ENCODE measurements at regions not wholly inside any gene's neighbourhood (a gene's known extent, or its start where the extent isn't known, plus 50 kb on each side); places are given as distances from the start of the nearest gene placed in this dataset.

DNA sequence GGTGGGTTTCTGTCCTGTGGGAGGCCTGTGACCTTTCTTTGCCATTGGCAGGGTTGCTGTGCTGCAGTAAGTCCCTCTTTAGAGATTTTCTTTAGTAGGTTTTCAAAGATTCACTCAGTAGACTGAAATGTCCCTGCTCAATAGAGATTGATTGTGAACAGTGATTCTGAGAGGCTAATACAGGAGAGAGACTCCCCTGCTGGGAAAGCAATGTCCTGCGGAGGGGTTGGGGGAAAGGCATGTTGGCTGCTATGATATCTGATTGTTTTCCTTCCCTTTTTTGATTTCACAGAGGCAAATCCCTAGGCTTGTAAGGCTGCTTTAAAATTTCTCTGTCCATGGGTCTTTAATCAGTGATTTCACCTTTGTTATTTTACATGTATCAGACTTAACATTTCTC, 589.9 kb downstream of the ADGRL2 start:
- no peak for TF ChIP-seq POLR2A (IDR thresholded peaks at IDR 0.05)
- TF ChIP-seq, protein P1, sequence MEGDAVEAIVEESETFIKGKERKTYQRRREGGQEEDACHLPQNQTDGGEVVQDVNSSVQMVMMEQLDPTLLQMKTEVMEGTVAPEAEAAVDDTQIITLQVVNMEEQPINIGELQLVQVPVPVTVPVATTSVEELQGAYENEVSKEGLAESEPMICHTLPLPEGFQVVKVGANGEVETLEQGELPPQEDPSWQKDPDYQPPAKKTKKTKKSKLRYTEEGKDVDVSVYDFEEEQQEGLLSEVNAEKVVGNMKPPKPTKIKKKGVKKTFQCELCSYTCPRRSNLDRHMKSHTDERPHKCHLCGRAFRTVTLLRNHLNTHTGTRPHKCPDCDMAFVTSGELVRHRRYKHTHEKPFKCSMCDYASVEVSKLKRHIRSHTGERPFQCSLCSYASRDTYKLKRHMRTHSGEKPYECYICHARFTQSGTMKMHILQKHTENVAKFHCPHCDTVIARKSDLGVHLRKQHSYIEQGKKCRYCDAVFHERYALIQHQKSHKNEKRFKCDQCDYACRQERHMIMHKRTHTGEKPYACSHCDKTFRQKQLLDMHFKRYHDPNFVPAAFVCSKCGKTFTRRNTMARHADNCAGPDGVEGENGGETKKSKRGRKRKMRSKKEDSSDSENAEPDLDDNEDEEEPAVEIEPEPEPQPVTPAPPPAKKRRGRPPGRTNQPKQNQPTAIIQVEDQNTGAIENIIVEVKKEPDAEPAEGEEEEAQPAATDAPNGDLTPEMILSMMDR (IDR thresholded peaks at IDR 0.05 in 4 of 5, conservative IDR thresholded peaks at IDR 0.05 in 1 of 5) = no peak

Data from gastrocnemius medialis (tissue), 4 donors.